HG03280 (cell line): ENCODE measurements at regions not wholly inside any gene's neighbourhood (a gene's known extent, or its start where the extent isn't known, plus 50 kb on each side); places are given as distances from the start of the nearest gene placed in this dataset.
"Not testable (repeated sequence)": the region's sequence is repeated elsewhere in the genome, so short reads cannot be mapped to it uniquely, and the experiment has no call there.

ENCODE experiments used
- ATAC-seq: cut with Tn5 transposase; IDR thresholded peaks from one replicate; pipeline ENCODE4 v1.9.1; 2021; ENCODE audit warnings: mild to moderate bottlenecking, moderate library complexity; ENCODE audit not compliant: unreplicated experiment

DNA sequence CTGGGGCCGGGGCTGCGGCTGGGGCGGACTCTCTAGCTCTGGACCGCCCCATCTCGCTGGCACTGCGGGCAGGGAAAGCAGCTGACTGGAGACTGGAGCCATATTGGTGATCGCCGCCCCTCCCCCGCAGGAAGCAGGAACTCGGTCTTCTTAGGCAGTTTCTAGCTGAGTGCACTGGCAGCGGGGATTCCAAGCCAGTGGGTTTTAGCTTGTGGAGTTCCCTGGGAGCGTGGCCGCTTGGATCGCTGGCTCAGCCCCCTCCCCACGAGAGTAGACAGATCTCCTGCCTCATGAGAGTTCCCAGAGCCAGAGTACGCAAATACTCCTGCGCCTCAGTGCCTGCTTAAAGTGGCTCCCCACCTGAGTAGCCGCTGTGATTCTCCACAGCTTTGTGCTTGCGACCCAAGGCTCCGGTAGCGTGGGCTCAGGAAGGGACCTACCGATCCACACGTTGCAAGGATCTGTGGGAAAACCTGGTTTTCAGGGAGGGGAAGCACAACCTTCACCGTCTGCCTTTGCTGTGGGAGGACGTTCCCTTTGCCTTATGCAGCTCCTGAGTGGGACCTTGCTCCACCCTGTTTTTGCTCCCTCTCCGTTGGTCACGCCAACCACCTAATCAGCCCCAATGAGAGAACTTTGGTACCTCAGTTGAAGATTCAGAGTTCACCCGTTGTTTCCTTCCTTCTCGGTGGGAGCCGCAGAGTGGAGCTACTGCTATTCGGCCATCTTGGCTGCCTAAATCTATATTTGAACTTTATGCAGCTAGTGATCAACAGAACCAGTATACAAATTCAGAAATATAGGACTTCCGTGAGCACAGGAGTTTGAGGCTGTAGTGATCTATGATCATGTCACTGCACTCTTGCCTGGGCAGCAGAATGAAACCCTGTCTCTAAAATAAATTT, 803.9 kb upstream of the PCDH10 start:
- ATAC-seq: no peak

GRCh38 chr4:132346016-132346415, 803.1 kb upstream of the PCDH10 start:
- ATAC-seq: no peak

DNA sequence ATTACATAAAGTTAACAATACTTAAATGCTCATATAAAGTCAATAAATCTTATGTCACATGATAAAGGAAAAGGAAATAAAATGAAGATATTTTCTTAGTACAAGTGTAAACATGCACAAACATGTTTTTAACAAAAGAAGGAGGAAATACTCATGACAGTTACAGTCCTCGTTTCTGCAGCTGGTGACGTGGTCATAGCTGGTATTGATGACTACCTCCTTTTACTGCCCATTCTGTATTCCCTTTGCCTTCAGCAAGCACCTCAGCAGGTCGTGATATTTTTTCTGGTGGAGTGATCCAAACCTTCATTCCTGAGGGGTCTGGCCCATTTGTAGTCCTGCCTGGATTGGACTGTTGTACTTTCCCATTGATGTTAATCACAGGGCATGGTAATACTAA, 797.5 kb upstream of the PCDH10 start:
- ATAC-seq: not testable (repeated sequence)

- no peak for ATAC-seq
Measured at GRCh38 chr4:132382243-132382642, 766.9 kb upstream of the PCDH10 start.

GRCh38 chr4:132383571-132384199, 765.4 kb upstream of the PCDH10 start:
- ATAC-seq: no peak

DNA sequence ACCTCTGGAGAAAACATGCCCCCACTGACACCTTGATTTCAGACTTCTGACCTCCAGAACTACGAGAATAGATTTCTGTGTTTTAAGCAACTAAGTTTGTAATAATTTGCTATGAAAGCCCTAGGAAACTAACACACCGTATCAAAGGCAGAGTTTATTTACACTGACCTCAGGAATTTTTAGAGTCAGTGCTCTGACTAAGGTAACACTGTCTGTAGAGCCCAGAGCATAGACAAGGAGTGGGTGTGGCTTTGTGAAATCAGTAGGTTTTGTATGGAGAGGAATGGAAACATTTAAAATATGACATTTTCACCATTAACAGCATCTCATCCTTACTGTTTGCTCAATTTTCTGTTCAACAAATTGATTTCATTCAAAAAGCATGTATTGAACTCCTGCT, 764.4 kb upstream of the PCDH10 start:
- ATAC-seq: no peak

DNA sequence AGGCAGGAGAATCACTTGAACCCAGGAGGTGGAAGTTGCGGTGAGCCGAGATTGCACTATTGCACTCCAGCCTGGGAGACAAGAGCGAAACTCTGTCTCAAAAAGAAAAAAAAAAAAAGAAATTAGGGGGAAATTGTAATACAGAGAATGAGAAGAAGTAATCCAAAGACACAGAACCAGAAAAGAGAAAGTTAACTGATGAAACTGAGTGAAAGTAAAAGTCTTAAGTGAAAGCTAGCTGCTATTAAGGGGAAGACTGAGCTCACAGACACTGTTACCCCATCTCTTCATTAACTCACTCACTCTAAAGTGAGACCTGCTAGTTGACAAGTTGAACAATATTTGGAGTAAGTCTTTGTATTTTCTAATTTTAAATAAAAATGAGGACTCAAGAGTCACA, 763.0 kb upstream of the PCDH10 start:
- ATAC-seq: no peak

DNA sequence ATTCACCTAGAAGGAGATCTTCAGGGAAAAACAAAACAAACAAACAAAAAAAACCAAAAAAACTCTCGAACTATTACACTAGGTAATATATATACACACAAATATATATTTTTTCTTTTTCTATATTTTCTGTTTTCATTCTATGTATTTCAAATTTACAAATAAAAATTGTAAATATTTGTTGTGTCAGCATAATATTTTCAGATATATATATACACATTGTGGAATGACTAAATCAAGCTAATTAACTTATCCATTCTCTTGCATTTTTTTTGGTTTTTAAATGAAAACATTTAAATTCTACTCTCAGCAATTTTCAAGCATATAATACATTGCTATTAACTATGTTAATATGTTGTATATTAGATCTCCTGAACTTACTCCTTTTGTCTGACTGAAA, 762.0 kb upstream of the PCDH10 start:
- ATAC-seq: no peak

DNA sequence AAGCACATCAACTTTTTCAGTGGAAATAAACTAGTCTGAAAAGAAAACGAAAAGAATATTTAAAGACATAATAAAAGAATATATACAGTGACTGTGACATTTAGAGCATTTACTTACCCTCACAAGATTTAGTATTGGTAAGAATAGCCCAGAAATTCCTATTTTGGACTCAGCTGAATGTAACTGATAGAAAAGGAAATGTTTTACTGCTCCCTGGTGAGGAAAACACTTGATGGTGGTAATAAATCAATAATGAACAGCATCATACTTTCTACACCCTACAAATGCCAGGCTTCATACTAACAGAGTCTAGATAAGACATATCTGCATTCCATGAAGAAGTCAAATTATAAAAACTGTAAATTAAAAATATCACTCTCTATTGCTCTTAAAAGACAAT, 753.5 kb upstream of the PCDH10 start:
- no peak for ATAC-seq

DNA sequence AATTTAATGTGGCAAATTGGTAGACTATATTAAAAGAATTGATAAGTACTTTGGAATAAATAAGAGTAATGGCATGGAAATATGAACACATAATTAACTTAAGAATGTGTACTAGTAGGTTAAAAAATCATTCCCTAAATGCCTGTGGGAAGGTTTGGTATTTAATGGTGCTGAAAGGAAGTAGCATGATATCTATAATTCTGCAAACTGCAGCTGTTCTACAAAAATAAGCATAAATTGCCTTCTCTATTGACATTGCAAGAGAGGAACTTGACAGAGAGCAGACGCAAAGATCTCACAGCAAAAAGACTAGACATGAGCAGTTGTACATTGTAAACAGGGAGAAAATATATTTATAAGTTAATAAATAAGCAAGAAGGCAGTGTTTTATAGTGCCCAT, 752.5 kb upstream of the PCDH10 start:
- ATAC-seq: no peak

GRCh38 chr4:132417220-132417619, 731.9 kb upstream of the PCDH10 start:
- no peak for ATAC-seq

- no peak for ATAC-seq
Measured at GRCh38 chr4:132427125-132427524, 722.0 kb upstream of the PCDH10 start.

- no peak for ATAC-seq
Measured at GRCh38 chr4:132437117-132437516, 712.0 kb upstream of the PCDH10 start.

GRCh38 chr4:132445386-132445785, 703.7 kb upstream of the PCDH10 start:
- ATAC-seq: no peak

DNA sequence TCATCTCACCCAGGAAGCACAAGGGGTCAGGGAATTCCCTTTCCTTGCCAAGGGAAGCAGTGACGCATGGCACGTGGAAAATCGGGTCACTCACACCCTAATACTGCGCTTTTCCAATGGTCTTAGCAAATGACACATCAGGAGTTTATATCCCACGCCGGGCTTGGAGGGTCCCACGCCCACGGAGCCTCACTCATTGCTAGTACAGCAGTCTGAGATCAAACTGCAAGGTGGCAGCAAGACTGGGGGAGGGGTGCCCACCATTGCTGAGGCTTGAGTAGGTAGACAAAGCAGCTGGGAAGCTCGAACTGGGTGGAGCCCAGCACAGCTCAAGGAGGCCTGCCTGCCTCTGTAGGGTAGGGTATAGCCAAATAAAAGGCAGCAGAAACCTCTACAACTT, 691.1 kb upstream of the PCDH10 start:
- not testable (repeated sequence) for ATAC-seq

- ATAC-seq: no peak
Measured at GRCh38 chr4:132479543-132479942, 669.6 kb upstream of the PCDH10 start.

GRCh38 chr4:132488555-132488954, 660.5 kb upstream of the PCDH10 start:
- no peak for ATAC-seq

- no peak for ATAC-seq
Measured at GRCh38 chr4:132493476-132493875, 655.6 kb upstream of the PCDH10 start.

DNA sequence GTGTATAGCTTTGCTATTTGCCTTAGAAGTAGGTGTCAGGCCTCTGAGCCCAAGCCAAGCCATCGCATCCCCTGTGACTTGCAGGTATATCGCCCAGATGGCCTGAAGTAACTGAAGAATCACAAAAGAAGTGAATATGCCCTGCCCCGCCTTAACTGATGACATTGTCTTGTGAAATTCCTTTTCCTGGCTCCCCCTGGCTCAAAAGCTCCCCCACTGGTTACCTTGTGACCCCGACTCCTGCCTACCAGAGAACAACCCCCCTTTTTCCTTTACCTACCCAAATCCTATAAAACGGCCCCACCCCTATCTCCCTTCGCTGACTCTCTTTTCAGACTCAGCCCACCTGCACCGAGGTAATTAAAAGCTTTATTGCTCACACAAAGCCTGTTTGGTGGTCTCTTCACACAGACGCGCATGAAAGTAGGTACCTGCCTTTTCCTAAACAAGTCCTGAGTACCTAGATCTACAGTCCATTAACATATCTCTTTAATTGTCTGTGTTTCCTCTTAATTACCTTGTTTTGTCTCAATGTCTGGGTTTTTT, 653.8 kb upstream of the PCDH10 start:
- not testable (repeated sequence) for ATAC-seq

GRCh38 chr4:132498215-132498614, 650.9 kb upstream of the PCDH10 start:
- ATAC-seq: no peak

- ATAC-seq: no peak
Measured at GRCh38 chr4:132502096-132502552, 647.0 kb upstream of the PCDH10 start.

DNA sequence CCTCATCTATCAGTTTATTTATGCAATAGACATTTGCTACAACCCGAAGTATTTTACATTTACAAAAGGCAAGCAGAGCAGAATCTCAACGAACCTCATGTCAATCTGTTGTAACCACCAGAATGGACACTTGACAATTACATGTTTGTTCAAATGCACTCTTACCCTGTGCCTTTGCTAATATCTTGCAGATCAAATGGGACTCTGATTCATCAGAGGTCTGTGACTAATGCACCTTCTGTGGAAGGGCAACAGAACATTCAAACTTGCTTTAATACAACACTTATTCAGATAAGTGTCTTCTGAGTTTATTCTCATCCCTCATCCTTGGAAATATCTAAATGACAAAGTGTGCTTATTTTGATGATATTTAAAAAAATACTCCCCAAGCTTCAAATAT, 644.7 kb upstream of the PCDH10 start:
- no peak for ATAC-seq
